HG03378 (cell line): ENCODE measurements at regions not wholly inside any gene's neighbourhood (a gene's known extent, or its start where the extent isn't known, plus 50 kb on each side); places are given as distances from the start of the nearest gene placed in this dataset.
"Not testable (repeated sequence)": the region's sequence is repeated elsewhere in the genome, so short reads cannot be mapped to it uniquely, and the experiment has no call there.

Experiments used
- ATAC-seq: cut with Tn5 transposase; IDR thresholded peaks from one replicate; pipeline ENCODE4 v1.9.1; 2021; ENCODE audit warnings: mild to moderate bottlenecking, moderate library complexity; ENCODE audit not compliant: unreplicated experiment

DNA sequence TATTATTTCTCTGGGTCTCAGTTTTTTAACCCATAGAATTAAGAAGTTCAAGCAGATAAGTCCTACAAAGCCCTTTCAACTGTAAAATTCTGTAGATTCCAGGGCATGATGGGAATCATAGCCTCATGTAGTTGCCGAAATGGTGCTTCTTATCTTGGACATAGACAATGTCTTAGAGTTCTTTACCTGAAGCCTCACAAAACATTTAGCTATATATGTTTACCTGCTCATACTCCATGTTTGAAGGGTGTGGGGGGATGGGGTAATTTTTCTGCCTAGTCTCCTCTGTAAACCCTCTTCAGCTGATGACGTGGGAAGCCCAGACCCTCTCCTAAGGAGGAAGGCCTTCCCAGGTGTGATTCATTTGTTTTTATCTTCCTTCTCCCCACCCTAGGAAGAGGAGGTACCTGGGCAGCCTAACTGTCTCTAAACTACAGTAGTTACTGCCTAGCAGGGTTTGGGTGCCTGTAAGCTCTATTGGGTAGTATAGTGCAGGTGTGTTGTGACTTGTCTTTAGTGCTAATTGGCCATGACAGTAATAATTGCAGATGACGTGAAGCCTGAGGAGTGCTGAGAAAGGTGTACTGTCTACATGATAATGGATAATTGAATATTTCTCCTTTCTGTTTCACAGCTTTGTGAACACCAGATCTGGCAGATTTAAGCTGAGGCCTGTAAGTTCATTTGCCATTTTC is 230.8 kb downstream of the TFAP2B start:
- no peak for ATAC-seq

DNA sequence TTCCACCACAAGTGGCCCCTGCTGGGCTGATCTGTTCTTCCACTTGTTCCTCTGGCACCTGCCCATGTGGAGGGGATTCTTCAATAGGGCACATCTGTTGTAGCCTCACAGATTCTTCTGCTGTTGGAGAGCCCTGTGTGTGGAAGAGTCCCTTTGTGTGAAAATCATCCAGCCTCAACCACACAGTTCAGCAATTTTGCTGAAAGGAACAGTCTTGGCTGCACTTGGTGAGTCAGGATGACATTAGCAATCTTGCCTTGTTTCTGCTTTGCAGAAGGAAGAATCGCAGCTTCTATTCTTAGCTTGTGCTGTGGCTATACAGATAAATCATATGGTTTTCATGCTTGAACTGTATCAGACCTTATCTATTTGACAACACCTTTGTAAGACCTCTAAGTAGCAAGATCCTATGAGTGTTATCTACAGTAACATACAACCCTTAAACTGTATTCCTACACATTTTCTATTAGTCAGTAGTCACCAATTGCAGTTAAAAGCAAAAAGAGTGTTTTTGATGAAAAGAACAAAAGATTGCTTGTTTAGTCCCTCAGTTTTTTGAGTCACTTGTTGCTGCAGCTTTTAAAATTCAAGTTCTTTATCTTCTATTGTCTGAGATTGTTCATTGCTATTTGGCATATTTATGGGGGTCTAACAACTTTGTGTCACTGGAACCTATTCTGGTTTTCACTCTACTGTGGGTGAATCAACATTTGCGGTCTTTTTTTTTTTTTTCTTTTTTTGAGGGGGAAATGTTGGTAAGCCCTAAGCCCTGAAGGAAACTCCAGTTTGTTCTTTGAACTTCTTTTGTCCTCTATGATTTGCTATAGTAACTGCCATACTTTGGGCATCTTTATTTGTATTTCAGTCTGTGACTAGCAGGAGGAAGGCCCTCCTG is 231.6 kb downstream of the TFAP2B start:
- ATAC-seq, result no peak

DNA sequence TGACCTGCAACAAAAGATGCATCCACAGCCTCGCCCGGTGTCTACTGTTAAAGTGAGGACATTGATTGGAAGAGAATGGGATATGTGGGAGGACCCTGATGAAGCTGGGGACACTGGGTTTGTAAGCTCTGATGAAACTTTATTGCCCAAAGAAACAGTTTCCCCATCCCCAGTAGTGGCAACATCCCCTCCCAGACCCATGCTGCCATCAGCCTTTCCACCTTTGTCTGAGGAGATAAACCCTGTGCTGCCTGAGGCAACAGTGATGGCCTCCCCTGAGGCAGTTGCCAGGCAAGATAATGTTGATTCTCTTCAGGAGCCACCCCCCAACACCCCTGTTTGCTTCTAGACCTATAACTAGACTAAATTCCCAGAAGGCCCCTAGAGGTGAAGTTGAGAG is 234.0 kb downstream of the TFAP2B start:
- ATAC-seq, result not testable (repeated sequence)

DNA sequence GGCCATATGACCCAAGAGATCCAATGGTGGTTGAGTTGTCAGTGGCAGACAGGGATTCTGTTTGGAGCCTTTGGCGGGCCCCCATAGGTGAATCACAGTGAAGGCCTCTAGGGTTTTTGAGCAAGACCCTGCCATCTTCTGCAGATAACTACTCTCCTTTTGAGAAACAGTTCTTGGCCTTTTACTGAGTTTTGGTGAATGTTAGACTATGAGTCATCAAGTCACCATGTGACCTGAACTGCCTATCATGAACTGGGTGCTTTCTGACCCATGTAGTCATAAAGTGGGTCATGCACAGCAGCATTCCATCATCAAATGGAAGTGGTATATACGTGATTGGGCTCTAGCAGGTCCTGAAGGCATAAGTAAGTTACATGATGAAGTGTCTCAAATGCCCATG is 236.6 kb downstream of the TFAP2B start:
- ATAC-seq, result not testable (repeated sequence)

DNA sequence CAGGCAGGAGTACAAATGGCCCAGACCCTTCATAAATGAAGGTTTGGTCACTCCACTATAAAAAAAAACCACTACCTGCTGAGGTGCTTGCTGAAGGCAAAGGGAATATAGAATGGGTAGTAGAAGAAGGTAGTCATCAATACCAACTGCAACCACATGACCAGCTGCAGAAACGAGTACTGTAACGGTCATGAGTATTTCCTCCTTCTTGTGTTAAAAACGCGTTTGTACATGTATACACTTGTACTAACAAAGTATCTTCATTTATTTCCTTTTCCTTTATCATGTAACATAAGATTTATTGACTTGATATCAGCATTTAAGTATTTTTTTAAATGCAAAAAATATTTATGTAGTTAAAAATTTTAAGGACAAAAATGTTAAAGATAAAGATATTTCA is 238.6 kb downstream of the TFAP2B start:
- no peak for ATAC-seq

DNA sequence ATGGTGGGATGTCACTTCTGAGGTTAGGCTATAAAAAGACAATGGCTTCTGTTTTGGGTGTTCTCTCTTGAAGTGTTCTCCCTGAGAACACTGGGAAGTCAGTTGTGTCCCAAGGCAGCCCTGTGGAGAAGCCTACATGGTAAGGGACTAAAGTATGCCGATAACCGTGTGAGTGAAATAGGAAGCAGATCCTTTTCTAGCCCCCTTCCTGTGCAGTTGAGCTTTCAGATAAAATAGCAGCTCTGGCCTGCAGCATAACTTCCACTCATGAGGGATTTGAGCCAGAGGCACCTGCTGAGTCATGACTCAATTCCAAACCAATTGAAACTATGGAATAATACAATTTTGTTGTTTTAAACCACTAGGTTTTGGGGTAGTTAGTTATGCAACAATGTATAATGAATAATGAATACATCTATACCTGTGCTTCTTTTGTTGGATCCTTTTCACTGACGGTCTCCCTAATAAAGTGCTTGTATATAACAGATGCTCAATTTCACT is 241.6 kb downstream of the TFAP2B start:
- no peak for ATAC-seq

DNA sequence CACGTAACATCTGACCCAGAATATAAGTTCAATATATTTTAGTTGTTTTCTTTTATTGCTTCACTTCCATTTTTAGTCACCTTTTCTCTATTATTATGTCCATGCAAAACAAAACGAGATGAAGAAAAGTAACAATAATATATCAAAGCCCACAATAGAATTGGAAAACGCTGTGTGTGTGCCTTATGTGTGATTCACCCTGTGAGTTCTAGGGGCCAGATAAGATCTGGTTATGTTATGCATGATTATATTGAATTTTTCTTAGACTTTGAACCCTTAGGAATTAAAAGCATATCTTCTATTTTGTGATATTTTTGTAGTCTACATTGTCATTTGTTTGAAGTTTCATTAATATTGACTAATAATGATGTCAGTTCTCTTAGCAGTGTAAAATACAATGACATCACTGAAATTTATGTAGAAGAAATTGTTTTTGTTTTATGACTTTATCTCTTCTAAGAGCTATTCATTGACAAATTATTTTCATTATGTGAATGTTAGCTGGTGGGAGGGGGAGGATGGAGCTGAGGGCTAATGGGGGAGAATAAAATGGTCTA is 243.6 kb downstream of the TFAP2B start:
- no peak for ATAC-seq

DNA sequence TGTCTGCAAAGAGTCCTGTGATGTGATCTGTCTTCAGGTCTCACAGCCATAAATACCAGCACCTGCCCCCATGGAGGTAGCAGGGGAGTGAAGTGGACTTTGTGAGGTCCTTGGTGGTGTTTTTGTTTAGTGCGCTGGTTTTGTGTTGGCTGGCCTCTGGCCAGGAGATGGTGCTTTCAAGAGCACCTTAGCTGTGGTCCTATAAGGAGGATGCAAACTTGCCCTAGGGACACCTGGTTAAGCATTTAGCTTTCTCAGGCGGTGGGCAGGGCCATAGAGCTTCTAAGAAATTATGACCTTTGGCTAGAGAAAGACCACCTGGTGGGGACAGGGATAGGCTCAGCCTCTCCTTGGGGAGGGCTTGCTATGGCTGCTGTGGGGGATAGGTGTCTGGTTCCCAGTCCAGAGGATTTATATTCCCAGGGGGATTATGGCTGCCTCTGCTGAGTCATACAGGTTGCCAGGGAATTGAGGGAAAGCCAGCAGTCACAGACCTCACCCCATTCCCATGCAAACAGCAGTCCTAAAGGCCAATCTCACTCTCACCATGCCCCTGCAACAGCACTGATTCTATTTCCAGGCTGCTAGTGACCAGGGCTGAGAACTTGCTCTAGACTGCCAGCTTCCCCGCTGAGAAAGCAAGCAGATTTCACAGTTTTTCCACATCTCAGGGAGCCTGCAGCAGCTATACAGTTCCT is 259.3 kb downstream of the TFAP2B start:
- no peak for ATAC-seq

DNA sequence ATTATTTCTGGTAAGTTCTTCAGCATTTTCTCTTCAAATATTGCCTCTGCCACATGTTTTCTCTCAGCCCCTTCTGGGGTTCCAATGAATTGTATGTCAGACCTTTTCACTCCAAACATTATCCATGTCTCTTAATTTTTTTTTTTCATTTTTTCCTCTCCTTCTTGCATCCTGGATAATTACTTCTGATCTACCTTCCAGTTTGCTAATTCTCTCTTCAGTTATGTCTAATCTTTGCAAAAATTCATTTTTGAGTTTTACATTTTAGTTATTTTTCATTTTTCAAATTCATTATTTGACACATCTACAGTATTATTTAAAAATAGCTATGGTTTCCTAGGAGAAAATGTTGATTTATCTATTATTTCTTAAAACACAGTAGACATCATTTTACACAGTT is 271.7 kb downstream of the TFAP2B start:
- ATAC-seq, result no peak

DNA sequence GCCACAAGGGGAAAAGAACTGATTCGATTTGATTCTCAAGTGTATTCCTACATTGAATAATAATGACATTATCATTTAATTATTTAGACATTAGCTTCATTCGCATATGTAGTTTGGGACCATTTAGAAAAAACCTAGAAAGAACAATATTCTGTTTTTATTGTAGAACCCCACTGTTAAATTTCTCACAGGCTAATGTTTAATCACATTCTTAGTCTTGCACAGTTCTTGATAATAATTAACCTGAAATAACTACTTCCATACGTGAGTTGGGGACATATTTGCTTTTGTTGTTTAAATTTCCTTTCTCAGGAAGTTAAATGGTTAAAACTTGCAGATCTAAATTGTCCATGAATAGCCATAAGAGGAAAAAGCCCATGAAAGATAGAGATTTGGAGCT is 275.2 kb downstream of the TFAP2B start:
- no peak for ATAC-seq

DNA sequence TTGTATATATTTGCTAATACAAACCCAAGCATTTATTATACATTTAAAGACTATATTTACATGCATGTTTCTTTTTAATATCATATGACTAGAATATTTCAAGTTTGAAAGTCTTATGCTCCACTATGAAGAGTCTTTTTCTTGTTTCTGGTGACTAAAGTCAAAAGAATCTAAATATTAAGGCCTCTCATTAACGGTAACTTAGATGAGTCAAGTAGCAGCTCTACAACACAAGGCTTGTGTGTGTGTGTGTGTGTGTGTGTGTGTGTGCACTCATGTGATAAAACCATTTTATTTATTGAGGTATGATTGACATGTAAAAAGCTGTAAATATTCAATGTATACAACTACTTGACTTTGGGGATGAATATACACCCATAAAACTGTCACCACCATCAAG is 275.6 kb downstream of the TFAP2B start:
- no peak for ATAC-seq

DNA sequence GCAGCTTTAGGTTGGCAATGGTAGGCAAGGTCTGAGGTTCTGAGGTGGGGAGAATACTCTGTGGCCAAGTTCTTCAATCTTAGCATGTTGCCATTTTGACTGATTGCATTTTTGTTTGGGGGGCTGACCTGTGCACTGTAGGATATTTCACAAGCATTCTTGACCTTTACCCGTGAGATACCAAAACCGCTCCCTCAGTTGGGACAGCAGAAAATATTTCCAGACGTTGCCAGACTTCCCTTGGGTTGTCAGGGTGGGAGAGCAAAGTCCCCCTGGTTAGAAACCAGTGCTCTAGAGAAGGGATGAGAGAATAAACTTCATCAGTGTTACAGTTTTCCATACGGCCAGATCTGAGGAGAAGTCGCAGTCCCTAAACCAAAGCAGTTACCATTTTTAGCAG is 279.6 kb downstream of the TFAP2B start:
- no peak for ATAC-seq

DNA sequence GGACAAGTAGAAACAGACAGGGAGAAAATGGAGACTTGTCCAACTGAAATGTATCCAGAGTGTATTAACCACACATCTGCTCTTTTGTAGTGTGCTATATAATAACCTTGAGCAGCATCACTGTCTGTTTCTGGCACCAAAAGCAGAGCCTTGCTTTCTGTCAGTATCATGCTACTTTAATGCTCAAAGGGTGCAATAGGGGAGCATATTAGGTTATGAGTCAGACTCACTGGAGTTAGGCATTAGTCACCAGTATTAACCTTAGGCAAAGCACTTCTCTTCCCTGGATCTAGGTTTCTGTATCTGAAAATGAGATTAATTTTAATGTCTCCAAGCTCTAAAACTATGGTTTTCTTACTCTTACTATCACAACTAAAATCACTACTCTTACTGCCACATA is 280.1 kb downstream of the TFAP2B start:
- ATAC-seq, result no peak

DNA sequence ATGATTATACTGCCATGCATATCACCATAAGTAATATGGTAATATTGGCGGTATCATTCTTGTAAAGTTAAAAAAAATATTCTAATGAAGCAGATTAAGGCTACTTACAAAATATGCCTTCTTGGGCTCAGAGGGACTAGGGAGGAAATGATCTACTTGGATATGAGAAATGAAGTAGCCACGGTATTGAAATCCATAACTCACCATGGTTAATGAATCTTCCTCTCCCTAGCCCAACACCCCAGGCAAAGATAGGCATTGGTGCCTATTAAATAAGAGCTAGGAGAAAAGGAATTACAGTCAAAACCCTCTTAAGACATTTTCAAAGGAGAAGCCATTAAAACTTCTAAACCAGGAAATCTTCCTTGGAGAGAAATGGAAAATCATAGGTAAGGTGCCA is 280.5 kb downstream of the TFAP2B start:
- no peak for ATAC-seq

DNA sequence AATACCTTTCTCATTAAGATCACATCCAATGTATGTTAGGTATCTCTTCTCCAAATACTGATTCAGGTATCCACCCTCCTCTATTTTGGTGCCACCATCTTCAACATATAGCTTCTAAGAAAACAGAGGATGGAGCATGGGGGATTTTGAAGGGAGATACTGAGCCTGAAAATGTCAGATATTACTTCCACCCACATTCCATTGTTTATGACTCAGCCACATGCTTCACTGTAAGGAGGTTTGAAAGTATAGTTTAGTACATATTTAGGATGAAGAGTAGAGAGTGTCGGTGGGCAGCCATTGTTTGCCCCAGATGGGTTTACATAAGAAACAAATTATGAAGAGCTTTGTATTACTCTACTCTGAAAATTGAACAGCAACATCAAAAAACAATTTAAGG is 286.7 kb downstream of the TFAP2B start:
- ATAC-seq, result no peak

DNA sequence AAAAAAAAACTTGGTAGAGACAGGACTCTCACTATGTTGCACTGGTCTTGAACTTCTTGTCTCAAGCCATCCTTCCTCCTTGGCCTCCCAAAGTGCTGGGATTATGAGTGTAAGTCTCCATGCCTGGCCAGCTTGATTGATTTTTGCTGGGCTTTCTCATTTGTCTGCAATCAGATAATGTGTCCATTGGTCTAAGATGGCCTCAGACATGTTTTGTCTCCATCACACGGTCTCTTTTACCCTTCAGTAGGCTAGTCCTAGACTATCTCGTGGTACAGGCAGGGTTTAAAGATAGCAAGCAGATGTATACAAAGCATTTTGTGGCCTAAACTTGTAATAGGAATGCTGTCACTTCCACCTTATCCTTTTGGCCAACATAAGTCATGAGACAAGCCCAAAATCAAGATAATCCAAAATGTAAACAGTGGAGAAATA is 289.1 kb downstream of the TFAP2B start:
- no peak for ATAC-seq

DNA sequence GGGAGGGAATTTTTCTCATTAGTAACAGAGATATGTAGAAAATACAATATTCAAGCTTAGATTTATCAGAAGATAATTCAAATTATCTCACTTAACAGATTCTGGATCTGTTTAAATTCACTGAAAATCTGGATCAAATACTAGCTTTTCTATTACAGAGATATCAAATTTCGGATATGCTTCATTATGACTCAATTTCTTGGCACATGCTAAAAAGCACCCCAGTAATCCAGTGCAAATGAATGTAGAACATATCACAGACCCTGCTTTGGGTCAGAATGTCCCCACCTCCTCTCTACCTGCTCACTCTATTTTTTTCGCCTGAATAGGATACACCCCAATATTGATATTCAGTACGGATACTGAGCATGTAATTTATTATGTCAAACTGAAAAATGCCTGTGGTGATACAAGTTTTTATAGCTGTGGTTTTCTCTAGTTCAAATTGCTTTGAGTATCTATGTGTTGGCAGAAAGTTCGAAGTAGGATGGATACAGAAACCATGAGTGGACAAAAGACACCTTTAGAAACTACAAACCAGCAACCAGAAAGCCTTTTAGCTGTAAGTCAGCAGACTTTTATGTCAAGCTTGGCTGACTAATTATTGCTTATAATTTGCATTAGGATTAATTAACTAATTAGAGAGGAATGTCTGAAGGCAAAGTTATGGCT is 290.0 kb downstream of the TFAP2B start:
- no peak for ATAC-seq

DNA sequence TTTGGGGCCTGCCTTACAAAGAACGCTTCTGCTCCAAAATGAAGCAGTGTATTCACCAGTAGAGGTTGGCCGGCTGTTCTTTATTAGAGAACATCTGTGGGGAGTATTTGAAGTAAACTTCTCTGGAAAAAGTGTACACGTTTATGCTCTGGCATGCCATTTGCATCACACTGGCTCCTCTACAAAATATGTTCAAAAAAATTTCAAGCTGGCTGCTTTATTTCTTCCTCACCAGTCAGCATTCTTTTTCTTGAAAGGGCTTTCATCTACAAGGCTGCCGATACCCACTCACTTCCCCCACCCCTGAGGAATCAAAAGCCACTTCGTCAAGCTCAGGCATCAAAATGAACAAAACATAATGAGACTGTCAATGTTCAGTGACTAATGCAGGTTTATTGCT is 294.1 kb downstream of the TFAP2B start:
- ATAC-seq, result no peak

DNA sequence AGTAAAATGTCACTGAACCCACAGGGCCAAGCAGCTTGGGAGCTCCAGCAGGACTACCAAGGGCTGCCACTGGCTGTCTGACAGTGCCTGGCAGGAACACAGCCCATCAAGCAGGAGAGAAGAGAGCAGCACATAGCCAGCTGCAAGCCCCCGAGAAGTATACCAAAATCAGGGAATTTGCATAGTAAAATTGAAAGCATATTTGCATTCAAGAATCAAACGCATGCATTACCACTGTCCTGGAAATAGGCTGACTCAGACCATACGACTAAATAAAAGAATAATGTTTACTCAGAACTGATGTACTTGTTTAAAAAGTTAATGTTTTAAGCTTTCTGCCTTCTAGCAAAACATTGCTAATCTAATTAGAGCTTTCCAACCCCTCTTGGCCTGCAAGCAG is 298.1 kb downstream of the TFAP2B start:
- ATAC-seq, result no peak

DNA sequence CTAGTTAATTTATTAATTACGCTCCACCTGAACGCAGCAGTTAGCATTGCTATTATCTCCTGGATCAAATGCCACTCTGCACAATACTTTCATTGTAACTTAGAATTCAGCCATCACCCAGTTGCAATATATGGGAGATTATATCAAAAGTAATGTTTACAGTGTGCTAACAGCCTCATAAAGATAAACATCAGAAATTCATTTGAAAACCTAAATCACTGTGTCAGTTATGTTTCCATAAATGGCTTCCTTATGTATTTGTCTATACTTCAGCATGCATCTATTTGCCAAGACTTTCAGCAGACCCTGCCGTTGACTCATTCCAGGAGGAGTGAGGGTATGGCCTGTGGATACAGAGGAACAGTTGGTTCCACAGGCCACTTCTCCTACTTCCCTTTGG is 300.1 kb downstream of the TFAP2B start:
- no peak for ATAC-seq

DNA sequence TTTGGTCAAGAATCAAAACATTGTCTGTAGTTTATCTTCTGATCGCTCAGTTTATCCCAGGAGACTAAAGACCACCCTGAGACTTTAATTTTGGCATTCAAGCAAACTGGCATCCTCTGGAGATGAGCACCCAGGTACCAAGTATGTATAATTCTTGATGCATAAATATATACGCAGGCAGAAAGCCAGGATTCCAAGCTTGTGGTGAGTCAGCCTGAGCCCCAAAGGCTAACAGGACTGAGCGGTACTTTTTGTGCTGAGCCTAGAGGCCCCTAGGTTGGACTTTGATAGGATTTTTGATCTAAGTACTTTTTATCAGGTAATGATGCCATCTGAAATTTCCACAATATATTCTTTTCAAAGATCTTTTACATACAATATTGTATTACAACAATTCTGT is 301.3 kb downstream of the TFAP2B start:
- no peak for ATAC-seq
